ENCODE measurements at regions not wholly inside any gene's neighbourhood (a gene's known extent, or its start where the extent isn't known, plus 50 kb on each side); places are given as distances from the start of the nearest gene placed in this dataset.
"Not testable (repeated sequence)": the region's sequence is repeated elsewhere in the genome, so short reads cannot be mapped to it uniquely, and the experiment has no call there.

- DNase-seq: no peak
Measured at GRCh38 chr1:88457197-88457596, 226.9 kb upstream of the PKN2 start.

- DNase-seq: no peak
Measured at GRCh38 chr1:88461007-88461406, 223.1 kb upstream of the PKN2 start.

GRCh38 chr1:88462096-88462487, 222.0 kb upstream of the PKN2 start:
- DNase-seq: peak; percentile 13

DNA sequence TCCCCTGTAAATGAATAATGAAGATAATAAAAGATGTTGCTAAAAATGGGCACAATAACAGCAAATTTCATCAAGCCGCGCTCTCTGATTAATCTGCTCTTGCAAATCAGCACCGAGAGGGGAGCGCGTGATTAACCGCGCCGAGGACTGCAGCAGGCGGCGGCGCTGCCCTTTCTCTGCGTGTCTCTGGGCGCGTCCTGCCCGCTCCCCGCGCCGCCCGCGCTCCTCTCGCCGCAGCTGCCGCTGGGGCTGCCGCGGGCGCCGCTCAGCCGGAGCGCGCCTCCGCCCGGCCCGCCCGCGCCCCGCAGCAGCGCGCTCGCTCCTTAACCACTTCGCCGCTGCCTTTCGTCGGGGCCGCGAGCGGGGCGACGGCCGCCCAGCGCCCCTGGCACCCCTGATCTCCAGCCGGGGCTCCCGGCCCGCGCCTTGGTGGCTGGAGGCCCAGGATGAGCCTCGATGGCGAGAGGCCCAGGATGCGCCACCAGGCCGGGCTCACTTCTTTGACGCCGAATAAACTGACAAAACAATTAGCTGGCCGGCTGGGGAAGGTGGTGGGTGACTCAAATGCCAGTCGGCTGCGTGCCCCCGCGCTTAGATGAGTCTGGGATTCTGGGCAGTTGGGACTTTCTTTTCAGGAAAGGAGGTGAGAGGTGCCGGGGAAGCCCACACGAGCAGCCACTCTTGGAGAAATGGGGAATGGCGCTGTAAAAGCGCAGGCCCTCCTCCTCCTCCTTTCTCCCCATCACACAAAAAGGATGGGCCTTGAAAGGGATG, 221.4 kb upstream of the PKN2 start:
- DNase-seq: peak; percentile 51

DNA sequence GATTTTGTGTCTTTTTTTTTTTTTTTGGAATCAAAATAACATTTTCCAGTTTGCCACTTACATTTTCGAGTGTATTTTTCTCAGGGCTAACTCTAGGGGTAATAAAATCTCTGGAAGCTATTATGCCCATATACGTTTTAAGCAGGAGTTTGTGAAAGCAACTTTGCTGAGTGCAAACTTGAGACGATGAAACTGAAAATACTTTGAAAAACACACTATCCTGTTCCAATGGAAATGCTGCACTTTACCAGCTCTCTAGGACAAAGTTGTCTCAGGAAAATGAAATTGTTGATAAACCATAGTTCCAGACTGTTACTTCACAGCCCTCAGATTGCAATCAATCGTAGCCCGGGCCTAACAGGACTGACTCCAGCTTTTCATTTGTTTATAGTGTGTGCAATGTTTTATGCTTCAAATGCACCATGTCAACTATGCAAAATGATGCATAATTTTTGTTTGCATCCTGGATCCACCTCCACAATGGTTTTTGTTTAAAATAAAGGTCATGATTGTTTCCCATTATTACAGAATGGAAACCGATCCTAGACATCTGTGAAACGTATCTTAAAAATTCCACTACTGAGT, 220.6 kb upstream of the PKN2 start:
- no peak for DNase-seq

GRCh38 chr1:88466011-88466410, 218.1 kb upstream of the PKN2 start:
- DNase-seq: no peak

- no peak for DNase-seq
Measured at GRCh38 chr1:88466899-88467580, 217.0 kb upstream of the PKN2 start.

DNA sequence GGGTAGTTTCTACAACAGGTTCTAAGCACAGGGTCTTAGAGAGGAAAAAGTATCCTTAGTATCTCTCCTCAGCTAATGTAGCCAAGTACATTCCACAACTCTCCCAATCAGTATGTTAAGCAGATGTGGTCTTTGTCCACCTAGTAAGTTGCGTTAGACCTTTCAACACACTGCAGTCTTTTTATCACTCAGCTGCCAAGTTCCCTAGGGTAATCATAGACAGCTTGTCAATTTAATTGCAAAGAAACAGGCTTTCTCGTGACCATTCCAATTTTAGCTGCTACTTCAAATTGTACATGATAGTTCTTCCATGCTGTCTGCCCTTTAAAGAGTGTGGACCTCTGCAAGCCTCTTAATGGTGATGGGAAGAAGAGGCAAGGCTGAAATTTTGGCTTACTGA, 211.8 kb upstream of the PKN2 start:
- no peak for DNase-seq

DNA sequence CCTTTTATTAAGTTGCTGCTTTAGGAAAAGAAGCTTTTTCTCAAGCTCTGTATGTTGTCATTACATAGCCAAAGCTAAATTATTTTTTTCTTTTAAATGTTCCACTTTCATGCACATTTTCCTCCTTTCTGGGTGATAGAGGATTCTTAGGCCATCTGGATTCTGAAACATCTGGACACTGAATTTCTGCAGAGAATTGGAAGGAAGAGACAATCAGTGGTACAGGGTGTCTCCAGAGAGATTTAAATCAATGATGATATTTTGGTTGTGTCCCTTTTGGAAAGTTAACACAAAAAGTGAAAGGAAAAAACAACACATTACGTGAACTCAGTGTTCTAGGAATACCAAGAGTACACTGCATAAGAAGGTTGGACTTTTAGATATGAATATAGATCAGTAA, 211.4 kb upstream of the PKN2 start:
- no peak for DNase-seq

GRCh38 chr1:88474555-88475304, 209.3 kb upstream of the PKN2 start:
- no peak for DNase-seq

DNA sequence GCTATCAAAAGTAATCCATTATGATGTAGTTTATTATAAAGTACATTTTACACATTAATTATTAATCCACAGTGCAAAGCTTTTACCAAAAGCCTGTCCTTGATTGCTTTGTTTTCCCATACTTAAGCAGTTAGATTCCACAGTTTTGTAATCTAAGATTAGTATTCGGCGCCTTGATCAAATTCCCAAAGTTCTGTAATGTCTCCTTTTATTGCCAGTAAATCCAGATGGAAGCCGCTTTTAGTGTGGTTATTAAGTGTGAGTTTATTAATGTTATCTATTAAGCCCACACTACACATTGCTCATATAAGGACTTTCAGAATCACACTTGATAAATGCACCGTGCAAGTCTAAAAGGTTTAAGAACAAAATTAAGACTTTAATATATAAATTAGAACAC, 199.2 kb upstream of the PKN2 start:
- DNase-seq: no peak

DNA sequence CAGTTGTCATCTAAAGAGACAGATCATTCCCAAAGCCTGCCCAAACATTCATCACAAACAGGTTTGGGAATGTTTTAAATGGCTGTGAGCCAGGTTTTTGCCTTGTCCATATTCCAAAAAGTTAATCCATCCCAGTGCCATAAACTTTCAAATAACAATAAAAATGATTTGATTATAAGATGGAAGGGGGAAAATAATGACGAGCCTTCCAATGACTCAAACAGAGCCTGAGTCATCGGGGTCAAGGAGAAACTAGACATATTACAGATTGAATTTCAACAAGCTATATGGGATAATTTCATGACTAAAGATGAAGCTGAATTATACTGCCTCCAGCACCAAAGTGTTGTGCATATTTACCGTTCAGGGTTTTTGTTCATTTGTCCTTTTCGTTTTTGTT, 195.8 kb upstream of the PKN2 start:
- DNase-seq: no peak

DNA sequence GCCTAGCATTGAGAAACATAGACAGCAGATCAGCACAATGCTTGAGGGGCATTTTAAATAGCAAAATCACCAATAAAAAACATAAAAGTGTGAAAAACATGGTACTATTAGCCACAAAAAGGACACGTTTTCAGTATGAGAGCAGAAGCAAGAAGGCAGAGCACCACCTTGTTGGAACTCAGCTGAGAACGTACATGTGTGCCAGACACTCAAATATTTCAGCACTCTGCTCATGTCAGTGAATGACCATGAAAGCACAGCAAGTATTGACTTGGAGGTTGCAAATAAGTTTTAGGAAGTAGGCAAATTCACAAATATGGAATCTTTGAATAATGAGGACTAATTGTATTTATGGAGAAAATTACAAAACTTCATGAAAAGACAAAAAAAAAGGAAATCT, 193.4 kb upstream of the PKN2 start:
- no peak for DNase-seq

DNA sequence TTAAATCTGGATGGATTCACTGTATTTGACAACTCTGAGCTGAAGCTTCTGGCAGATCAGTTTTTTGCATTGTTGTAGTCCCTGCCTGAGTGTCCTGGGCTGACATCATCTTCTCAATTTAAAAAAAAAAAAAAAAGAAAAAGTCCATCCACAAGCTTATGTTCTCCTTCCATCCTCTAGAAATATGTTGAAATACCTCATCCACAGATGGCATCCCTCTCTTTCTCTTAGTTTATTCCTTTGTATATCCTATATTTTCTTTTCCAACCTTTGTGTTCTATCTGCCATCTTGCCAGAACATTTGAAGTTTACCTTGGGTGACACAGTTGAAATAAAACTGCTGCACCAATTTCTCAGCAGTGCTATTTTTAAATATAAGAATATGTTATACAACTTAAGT, 184.4 kb upstream of the PKN2 start:
- no peak for DNase-seq

- no peak for DNase-seq
Measured at GRCh38 chr1:88502886-88503285, 181.2 kb upstream of the PKN2 start.

- DNase-seq: no peak
Measured at GRCh38 chr1:88503646-88504045, 180.4 kb upstream of the PKN2 start.

DNA sequence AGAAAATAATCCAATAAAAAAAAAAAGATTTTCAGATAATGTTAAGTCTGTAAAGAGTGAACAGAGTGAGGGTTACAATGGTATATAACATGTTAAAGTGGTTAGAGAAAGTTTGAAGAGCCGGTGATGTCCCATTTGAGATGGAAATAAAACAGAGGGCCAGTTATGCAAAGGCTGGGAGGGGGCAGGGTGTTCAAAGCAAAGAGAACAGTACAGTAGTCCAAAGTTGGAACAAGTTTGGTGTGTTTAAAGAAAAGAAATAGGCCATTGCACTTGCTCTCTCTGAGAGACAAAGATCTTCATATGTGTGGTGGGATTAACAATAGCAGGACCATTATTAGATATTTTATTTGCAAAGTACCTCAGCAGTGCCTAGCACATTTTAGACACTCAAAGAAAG, 179.5 kb upstream of the PKN2 start:
- no peak for DNase-seq

GRCh38 chr1:88509379-88509778, 174.7 kb upstream of the PKN2 start:
- no peak for DNase-seq

DNA sequence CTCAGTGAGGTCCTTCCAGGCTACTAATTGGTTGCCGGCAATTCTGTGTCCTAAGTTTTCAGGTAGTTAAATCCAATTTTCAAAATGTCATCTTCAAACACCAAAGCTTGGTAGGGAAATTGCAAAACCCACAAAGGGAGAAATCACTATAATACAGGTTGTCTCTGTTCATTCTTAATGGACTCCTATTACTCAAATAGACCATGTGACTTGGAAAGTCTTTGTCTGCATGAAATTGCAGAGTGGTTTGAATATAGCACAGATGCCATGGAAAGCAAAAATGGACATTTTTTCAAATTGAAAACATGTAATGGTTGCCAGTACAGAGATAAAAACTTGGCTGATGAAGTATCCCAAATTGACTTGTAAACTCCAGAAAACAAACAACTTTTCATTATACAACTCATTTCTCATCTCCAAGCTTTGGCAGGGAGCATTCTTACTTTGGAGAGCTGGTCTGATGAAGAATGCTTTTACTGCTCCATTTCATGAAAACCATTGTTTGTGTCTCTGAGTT, 169.5 kb upstream of the PKN2 start:
- no peak for DNase-seq

GRCh38 chr1:88517499-88517898, 166.6 kb upstream of the PKN2 start:
- not testable (repeated sequence) for DNase-seq

- DNase-seq: no peak
Measured at GRCh38 chr1:88519156-88519555, 164.9 kb upstream of the PKN2 start.

DNA sequence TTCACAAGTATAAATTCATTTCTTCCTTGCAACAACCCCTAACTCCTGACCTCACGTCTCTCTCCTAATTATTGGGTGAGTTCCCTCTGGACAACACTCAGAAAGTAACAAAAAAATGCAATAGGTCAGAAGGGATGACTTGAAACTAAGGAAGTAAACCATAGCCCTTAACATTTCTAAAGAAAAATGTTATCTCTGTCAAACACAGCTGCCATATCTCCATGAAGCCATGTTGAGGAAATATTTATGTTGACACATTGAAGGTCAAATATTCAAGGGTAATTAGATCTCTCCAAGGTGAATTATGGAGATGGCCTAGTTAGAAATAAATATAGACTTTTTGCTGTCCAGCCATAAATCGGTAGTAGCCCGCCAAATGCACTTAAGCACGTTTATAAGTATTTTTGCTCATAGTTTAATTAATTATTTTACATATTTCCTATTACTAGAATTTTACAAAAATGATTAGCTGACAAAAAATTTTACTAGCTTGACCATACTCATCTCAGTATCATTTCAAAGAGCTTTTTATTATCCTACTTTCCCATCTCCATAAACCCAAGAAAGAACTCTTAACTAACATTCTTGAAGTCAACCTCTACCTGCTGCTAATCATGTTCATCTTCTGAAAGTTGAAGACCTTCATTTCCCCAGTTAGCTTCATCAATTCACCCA, 160.1 kb upstream of the PKN2 start:
- DNase-seq: no peak

- DNase-seq: no peak
Measured at GRCh38 chr1:88526456-88526855, 157.6 kb upstream of the PKN2 start.
